ENCODE measurements at regions not wholly inside any gene's neighbourhood (a gene's known extent, or its start where the extent isn't known, plus 50 kb on each side); places are given as distances from the start of the nearest gene placed in this dataset.

- TF ChIP-seq, protein P1, sequence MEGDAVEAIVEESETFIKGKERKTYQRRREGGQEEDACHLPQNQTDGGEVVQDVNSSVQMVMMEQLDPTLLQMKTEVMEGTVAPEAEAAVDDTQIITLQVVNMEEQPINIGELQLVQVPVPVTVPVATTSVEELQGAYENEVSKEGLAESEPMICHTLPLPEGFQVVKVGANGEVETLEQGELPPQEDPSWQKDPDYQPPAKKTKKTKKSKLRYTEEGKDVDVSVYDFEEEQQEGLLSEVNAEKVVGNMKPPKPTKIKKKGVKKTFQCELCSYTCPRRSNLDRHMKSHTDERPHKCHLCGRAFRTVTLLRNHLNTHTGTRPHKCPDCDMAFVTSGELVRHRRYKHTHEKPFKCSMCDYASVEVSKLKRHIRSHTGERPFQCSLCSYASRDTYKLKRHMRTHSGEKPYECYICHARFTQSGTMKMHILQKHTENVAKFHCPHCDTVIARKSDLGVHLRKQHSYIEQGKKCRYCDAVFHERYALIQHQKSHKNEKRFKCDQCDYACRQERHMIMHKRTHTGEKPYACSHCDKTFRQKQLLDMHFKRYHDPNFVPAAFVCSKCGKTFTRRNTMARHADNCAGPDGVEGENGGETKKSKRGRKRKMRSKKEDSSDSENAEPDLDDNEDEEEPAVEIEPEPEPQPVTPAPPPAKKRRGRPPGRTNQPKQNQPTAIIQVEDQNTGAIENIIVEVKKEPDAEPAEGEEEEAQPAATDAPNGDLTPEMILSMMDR (IDR thresholded peaks at IDR 0.05), result no peak
- no peak for TF ChIP-seq POLR2A (IDR thresholded peaks at IDR 0.05)
These were observed 357.5 kb upstream of the SHH start for GRCh38 chr7:156169474-156170370.

All from esophagus squamous epithelium (tissue), 4 donors.